GM21528 (cell line): ENCODE measurements at regions not wholly inside any gene's neighbourhood (a gene's known extent, or its start where the extent isn't known, plus 50 kb on each side); places are given as distances from the start of the nearest gene placed in this dataset.
"Not testable (repeated sequence)": the region's sequence is repeated elsewhere in the genome, so short reads cannot be mapped to it uniquely, and the experiment has no call there.

Experiments used
- ATAC-seq: cut with Tn5 transposase; IDR thresholded peaks from one replicate; pipeline ENCODE4 v1.9.1; 2021; ENCODE audit warnings: mild to moderate bottlenecking, moderate library complexity; ENCODE audit not compliant: unreplicated experiment, low FRiP score

DNA sequence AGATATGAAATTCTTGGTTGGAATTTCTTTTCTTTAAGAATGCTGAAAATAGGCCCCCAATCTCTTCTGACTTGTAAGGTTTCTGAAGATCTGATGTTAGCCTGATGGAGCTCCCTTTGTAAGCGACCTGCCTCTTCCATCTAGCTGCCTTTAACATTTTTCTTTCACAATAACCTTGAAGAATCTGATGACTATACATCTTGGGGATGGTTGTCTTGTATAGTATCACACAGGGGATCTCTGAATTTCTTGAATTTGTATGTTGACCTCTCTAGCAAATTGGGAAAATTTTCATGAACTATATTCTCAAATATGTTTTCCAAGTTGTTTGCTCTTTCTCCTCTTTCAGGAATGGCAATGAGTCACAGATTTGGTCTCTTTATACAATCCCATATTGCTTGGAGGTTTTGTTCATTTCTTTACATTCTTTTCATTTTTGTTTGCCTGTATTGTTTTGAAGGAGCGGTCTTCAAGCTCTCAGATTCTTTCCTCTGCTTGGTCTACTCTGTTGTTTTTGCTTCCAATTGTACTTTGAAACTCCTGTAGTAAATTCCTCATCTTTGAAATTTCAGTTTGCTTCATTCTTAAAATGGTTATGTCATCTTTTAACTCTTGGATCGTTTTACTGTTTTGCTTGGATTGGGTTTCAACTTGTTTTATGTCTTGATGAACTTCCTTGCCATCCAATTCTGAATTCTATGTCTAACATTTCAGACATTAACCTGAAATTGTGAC, 245.2 kb upstream of the TARS1 start:
- no peak for ATAC-seq

DNA sequence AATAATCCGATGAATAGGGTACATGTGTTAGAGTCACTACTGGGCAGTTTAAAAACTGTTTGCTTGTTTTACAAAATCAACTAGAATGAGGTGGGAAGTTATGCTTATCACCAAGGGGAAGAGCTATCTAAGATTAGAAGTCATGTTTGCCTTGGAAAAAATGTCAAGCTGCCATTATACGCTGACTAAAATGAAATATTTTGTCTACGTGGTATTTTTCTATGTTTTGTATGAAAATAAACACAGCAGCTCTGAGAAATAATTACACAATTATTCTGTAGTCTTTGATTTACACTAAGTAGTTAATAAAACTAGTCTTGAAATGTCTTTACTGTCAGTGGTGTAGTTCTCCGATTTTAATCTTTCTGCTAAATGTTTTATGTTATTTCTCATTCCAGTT, 241.9 kb upstream of the TARS1 start:
- no peak for ATAC-seq

DNA sequence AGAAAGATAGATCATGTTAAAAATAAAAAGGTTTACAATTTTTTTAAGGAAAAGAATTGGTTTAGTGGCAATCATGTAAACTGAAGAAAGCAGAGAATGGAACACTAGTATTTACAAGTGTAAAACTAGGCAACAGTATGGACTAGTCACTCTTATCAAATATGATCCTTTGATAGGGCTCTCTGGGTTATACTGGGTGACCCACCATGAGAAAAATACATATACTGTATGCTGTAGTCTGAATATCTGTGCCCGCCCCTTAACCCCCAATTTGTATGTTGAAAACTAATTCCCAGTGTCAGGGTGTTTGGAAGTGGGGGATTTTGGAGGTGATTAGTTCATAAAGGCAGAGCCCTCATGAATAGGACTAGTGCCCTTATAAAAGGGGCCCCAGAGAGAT, 236.8 kb upstream of the TARS1 start:
- ATAC-seq: no peak

GRCh38 chr5:33205079-33205478, 235.7 kb upstream of the TARS1 start:
- ATAC-seq: no peak

DNA sequence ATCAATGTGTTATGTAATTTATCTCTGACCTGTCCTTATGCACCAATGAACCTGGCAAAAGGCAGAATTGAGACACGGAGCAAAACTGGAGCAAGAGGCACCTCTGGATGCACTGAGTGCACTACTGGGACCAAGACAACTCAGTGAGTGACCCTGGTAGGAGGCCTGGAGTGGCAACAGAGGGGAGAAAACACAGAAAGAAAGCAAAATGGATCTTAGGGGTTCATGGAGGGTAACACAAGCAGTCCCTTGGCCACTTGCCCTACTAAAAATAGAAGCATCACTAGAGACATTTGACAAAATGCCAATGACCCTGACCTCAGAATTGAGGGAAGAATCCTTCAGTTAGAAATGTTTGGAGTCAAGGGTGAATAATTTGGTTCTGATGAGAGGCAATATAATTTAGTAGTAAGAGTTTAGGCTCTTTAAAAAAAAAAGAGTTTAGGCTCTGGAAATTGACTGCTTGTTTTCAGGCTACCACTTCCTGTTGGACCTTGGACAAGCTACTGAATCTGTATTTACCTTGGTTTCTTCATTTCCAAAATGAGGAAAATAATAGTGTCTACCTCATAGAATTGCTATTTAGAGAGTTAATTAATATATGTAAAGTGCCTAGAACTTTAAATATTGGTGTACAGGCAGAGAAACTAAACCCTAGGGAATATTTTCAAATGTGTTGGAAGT, 234.9 kb upstream of the TARS1 start:
- no peak for ATAC-seq

DNA sequence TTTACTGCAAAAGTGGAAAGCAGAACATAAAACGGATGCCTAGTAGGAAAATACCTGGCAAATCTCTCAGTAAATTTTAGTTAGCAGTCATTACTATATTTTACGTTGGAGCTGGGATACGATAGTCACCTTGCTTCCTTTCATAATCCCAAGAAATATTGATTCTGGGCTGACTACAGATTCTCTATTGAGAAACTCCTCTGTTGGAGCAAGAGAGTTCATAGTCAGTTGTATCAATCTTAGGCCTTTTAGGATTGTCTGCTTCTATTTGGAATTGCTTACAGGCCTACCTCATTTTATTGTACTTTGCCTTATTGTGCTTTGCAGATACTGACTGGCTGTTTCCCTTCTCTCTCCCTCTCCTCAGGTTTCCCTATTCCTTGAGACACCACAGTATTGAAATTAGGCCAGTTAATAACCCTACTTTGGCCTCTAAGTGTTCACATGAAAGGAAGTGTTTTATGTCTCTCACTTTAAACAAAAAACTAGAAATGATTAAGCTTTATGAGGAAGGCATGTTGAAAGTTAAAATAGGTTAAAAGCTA, 233.7 kb upstream of the TARS1 start:
- ATAC-seq: no peak

DNA sequence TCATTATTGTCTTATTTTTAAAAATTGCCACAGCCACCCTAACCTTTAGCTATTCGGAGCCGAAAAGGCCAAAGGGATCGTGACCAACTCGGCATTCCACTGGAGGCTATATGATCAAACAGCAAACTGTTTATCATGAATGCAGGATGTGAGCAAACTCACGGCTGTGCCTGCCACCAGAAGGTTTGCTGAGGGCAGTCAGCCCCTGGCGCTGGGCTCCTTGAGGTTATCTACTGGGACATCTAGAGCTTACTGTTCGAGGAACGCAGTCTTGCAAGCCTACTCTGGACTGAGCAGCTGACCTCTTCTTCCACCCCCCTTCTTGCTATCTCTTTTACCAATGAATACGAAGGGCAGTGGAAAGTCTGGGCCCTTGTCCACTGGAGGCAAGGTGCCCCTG, 231.5 kb upstream of the TARS1 start:
- no peak for ATAC-seq

DNA sequence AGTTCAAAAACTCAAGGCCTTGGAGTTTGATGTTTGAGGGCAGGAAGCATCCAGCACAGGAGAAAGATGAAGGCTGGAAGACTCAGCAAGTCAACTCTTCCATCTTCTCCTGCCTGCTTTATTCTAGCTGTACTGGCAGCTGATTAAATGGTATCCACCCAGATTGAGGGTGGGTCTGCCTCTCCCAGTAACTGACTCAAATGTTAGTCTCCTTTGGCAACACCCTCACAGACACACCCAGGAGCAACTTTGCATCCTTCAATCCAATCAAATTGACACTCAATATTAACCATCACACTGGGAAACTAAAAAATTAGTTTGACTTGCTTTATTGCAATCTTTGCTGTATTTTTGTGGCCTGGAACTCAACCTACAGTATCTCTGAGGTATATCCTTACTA, 230.5 kb upstream of the TARS1 start:
- ATAC-seq: not testable (repeated sequence)

DNA sequence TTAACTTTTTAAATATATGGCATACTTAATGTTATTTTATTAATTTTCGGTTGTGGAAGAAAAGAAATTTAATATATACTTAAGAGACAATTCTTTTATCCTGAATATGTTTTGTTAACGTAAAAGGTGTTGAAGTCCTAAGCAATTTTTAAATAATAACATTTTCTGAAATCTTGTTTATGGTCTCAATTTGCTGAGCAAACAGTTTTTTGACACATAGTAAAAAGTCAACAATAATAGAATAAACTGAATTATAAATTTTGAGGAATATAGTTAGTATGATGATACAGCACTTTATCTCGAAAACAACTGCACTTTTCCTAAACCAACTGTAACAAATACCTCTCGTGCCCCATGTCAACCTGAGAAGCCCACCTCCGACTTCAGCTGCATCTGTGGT, 229.8 kb upstream of the TARS1 start:
- no peak for ATAC-seq

DNA sequence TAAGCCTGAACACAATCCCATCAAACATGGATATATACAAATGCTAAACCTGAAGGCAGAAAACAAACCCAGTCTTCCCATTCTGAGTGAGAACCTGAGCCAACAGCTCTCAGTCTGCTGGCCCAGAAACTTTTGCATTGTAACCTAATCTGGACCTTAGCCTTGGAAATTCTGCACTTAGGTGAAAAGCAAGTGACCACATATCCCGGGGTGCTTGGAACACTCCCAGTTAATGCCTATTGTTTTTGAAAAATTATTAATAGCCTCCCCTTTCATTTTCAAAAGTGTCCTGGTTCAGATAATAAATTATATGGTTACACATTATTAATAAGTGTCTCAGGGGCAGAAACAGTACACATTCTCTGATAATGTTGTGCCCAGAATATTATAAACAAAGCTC, 228.3 kb upstream of the TARS1 start:
- no peak for ATAC-seq

GRCh38 chr5:33212900-33213299, 227.9 kb upstream of the TARS1 start:
- no peak for ATAC-seq

- ATAC-seq: no peak
These were observed 217.0 kb upstream of the TARS1 start for GRCh38 chr5:33223563-33224284.

- no peak for ATAC-seq
These were observed 216.3 kb upstream of the TARS1 start for GRCh38 chr5:33224285-33224961.

DNA sequence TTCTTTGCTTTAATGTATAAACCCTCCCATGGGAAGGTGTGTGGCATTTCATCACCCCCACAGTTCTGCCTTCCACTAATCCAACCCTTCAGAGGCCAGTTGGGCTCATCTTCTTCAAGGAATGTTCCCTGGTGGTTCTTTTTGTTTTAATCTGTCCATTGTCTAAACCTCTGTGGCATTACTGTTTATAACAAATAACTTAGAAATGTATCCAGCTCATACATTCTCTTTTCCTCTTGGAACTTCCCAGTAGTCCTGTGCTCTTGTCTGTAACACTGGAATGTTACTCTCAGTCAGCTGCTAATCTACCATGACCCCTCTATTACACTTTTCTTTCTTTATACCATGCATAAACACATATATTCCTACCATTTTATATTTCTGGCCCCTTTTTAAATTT, 213.5 kb upstream of the TARS1 start:
- no peak for ATAC-seq

- no peak for ATAC-seq
These were observed 213.0 kb upstream of the TARS1 start for GRCh38 chr5:33227746-33228145.

GRCh38 chr5:33228149-33228548, 212.6 kb upstream of the TARS1 start:
- ATAC-seq: no peak

GRCh38 chr5:33229216-33229615, 211.5 kb upstream of the TARS1 start:
- no peak for ATAC-seq

DNA sequence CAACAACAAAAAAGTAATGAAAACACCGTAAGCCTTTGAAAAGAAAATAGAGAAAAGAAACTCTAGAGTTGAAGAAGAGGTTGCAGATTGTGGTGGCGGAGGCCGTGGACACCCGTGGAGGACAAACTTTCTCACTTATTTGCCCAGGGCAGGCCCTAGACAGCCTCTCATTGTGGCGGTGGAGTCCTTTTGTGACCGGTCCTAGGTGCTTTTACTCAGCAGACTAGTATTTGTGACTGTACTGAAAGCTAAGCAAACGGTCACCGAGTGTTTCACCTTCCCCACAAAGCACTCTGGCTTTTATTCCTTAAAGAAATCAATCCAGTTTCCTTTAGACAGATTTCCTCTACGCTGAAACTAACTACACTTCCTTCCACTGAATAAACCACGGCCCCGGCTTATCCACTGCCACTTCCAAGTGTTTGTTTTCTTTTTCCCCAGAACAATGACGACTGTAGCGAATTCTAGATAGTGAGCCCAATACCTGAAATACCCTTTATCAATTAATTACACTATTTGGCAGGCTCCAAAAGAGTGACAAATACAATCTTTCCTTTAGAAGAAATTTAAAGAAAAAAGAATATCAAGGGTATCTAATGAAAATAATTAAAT, 210.2 kb upstream of the TARS1 start:
- ATAC-seq: no peak

- no peak for ATAC-seq
These were observed 209.5 kb upstream of the TARS1 start for GRCh38 chr5:33231214-33231710.

DNA sequence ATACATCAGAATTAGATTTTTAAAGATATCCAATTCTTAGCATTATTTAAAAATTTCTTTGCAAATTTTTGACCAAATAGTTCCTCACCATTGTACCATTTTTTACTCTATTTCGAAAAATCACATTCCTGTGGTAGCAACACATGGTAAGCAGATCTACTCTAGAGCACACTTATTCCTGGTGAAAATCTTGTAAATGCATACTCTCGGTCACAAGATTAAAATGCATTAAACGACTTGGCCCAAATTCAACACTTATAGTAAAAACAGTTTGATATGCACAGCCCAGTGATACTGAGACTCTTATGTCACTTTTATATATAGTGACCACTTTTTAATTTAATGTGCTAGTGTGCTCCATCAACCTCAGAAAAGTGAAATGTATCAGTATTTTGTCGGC, 208.8 kb upstream of the TARS1 start:
- no peak for ATAC-seq
